ENCODE measurements at regions not wholly inside any gene's neighbourhood (a gene's known extent, or its start where the extent isn't known, plus 50 kb on each side); places are given as distances from the start of the nearest gene placed in this dataset.

- no peak overlapping the region for H3K9ac ChIP-seq (ENCODE audit: low read length)
- H3K27me3 ChIP-seq (ENCODE audit: insufficient read depth, low read depth, low read length), result no peaks in the 10 kb centered on the region
- no peaks in the 10 kb centered on the region for H3F3A ChIP-seq (ENCODE audit: insufficient read depth, low read length, poor library complexity, severe bottlenecking)
- H3K9me2 ChIP-seq (ENCODE audit: insufficient read depth, low read length), result no peaks in the 10 kb centered on the region
- no peak overlapping the region for H3K4me3 ChIP-seq (ENCODE audit: low read length)
- no peaks in the 10 kb centered on the region for H3K36me3 ChIP-seq (ENCODE audit: insufficient read depth, low read length)
- H3K27ac ChIP-seq (ENCODE audit: low read length), result no peak overlapping the region
- no peak overlapping the region for H3K4me2 ChIP-seq (ENCODE audit: low read length)
- H3K79me2 ChIP-seq (replicated peaks; ENCODE audit: insufficient read depth, low read length), result no peaks in the 10 kb centered on the region
- no peak overlapping the region for H2AFZ ChIP-seq (ENCODE audit: low read depth, low read length)
- TF ChIP-seq EZH2 (IDR thresholded peaks at IDR 0.05; ENCODE audit: borderline replicate concordance, insufficient read depth, low read length, poor library complexity, severe bottlenecking) (no peak), TAF1 (IDR thresholded peaks at IDR 0.05; ENCODE audit: low read depth) (no peak), EP300 (conservative IDR thresholded peaks at IDR 0.05; ENCODE audit: poor library complexity, severe bottlenecking) (no peak), MXI1 (conservative IDR thresholded peaks at IDR 0.05; ENCODE audit: poor library complexity, severe bottlenecking) (no peak), SMC3 (conservative IDR thresholded peaks at IDR 0.05; ENCODE audit: poor library complexity) (no peak), POLR2AphosphoS5 (IDR thresholded peaks at IDR 0.05) (no peak), REST (IDR thresholded peaks at IDR 0.05; ENCODE audit: borderline replicate concordance) (no peak), CTCF (IDR thresholded peaks at IDR 0.05; ENCODE audit: poor library complexity, severe bottlenecking) (no peak), RAD21 (conservative IDR thresholded peaks at IDR 0.05) (no peak)
- no peaks in the 10 kb centered on the region for H4K20me1 ChIP-seq (ENCODE audit: insufficient read depth)
- no peaks in the 10 kb centered on the region for H3K9me3 ChIP-seq (ENCODE audit: low read length)
Measured at GRCh38 chr1:29880556-29880955, 644.2 kb downstream of the PTPRU start.

GRCh38 chr1:29879217-29879616 is 642.9 kb downstream of the PTPRU start:
- Histone ChIP-seq H3K4me3 (ENCODE audit: low read length) (no peak overlapping the region), H3K9me3 (ENCODE audit: low read length) (no peaks in the 10 kb centered on the region), H3K79me2 (replicated peaks; ENCODE audit: insufficient read depth, low read length) (no peaks in the 10 kb centered on the region), H2AFZ (ENCODE audit: low read depth, low read length) (no peak overlapping the region), H3K9ac (ENCODE audit: low read length) (no peak overlapping the region), H4K20me1 (ENCODE audit: insufficient read depth) (no peaks in the 10 kb centered on the region), H3K36me3 (ENCODE audit: insufficient read depth, low read length) (no peaks in the 10 kb centered on the region), H3K27me3 (ENCODE audit: insufficient read depth, low read depth, low read length) (no peaks in the 10 kb centered on the region), H3K4me2 (ENCODE audit: low read length) (no peak overlapping the region), H3F3A (ENCODE audit: insufficient read depth, low read length, poor library complexity, severe bottlenecking) (no peaks in the 10 kb centered on the region), H3K9me2 (ENCODE audit: insufficient read depth, low read length) (no peaks in the 10 kb centered on the region), H3K27ac (ENCODE audit: low read length) (no peak overlapping the region)
- TF ChIP-seq RAD21 (conservative IDR thresholded peaks at IDR 0.05) (no peak), TAF1 (IDR thresholded peaks at IDR 0.05; ENCODE audit: low read depth) (no peak), EP300 (conservative IDR thresholded peaks at IDR 0.05; ENCODE audit: poor library complexity, severe bottlenecking) (no peak), CTCF (IDR thresholded peaks at IDR 0.05; ENCODE audit: poor library complexity, severe bottlenecking) (no peak), POLR2AphosphoS5 (IDR thresholded peaks at IDR 0.05) (no peak), MXI1 (conservative IDR thresholded peaks at IDR 0.05; ENCODE audit: poor library complexity, severe bottlenecking) (no peak), EZH2 (IDR thresholded peaks at IDR 0.05; ENCODE audit: borderline replicate concordance, insufficient read depth, low read length, poor library complexity, severe bottlenecking) (no peak), REST (IDR thresholded peaks at IDR 0.05; ENCODE audit: borderline replicate concordance) (no peak), SMC3 (conservative IDR thresholded peaks at IDR 0.05; ENCODE audit: poor library complexity) (no peak)

Measured in neural cell (in vitro differentiated cells).